GM10266 (cell line): ENCODE measurements at regions not wholly inside any gene's neighbourhood (a gene's known extent, or its start where the extent isn't known, plus 50 kb on each side); places are given as distances from the start of the nearest gene placed in this dataset.

Experiments
- DNase-seq: peaks from one replicate; pipeline ENCODE4 v3.0.0; 2012; ENCODE audit errors: extremely low spot score
- CTCF ChIP-seq: IDR thresholded peaks from 2 replicates; pipeline ENCODE4 v1.5.1; 2012; ENCODE audit warnings: mild to moderate bottlenecking, low read depth; ENCODE audit not compliant: control insufficient read depth, insufficient read depth; ENCODE audit errors: missing control alignments

GRCh38 chr3:31002730-31003129, 108.3 kb upstream of the GADL1 start:
- no peak for DNase-seq
- TF ChIP-seq CTCF, result no peak

GRCh38 chr3:31004025-31004678, 109.7 kb upstream of the GADL1 start:
- TF ChIP-seq CTCF, result no peak
- DNase-seq, result no peak

- no peak for DNase-seq
- TF ChIP-seq CTCF, result no peak
Measured at GRCh38 chr3:31008994-31009393, 114.5 kb upstream of the GADL1 start.

- DNase-seq, result no peak
- no peak for TF ChIP-seq CTCF
Measured at GRCh38 chr3:31009881-31010280, 115.4 kb upstream of the GADL1 start.

- no peak for DNase-seq
- TF ChIP-seq CTCF, result no peak
Measured at GRCh38 chr3:31010491-31010890, 116.0 kb upstream of the GADL1 start.

GRCh38 chr3:31011380-31011779, 116.9 kb upstream of the GADL1 start:
- no peak for TF ChIP-seq CTCF
- DNase-seq, result no peak

- TF ChIP-seq CTCF, result no peak
- no peak for DNase-seq
Measured at GRCh38 chr3:31013090-31013489, 118.6 kb upstream of the GADL1 start.
